Prostate gland (tissue), 2 donors: ENCODE measurements at regions not wholly inside any gene's neighbourhood (a gene's known extent, or its start where the extent isn't known, plus 50 kb on each side); places are given as distances from the start of the nearest gene placed in this dataset.

Experiments used
- POLR2AphosphoS5 ChIP-seq: sonication (generic); formaldehyde crosslinking; IDR thresholded peaks from one replicate; pipeline ENCODE4 v1.6.1; 2017; ENCODE audit warnings: antibody characterized with exemption
- TF ChIP-seq, protein P1 (sequence below), 4 experiments: fragments of 200-600 bp in 2 of 4; fragments of 450-650 bp in 2 of 4; sonication (generic) in 2 of 4; IDR thresholded peaks; 1 replicate in 3 of 4; 2 replicates in 1 of 4; pipeline ENCODE4 v1.5.1; 2016 to 2019; ENCODE audit warnings: antibody characterized with exemption in 4 of 4, mild to moderate bottlenecking in 2 of 4, moderate library complexity in 2 of 4

DNA sequence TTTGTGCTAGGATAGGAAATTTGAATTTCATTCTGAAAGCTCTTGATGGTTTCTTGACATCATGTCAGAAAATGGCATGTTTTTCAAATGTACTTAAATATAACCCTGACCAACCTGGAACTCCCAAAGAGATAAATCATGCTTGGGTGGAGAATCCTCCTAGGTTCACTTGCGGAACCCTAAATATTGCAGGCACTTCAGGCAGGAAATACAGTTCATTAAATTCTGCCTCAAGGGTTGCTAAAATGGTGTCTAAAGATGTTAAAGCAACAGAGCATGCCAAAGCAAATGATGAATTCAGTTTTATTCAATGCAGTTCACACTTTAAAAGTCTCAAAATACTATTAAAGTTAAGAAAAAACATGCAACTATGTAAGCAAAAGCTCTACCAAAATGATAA, 415.9 kb downstream of the SLITRK6 start:
- TF ChIP-seq, protein P1, sequence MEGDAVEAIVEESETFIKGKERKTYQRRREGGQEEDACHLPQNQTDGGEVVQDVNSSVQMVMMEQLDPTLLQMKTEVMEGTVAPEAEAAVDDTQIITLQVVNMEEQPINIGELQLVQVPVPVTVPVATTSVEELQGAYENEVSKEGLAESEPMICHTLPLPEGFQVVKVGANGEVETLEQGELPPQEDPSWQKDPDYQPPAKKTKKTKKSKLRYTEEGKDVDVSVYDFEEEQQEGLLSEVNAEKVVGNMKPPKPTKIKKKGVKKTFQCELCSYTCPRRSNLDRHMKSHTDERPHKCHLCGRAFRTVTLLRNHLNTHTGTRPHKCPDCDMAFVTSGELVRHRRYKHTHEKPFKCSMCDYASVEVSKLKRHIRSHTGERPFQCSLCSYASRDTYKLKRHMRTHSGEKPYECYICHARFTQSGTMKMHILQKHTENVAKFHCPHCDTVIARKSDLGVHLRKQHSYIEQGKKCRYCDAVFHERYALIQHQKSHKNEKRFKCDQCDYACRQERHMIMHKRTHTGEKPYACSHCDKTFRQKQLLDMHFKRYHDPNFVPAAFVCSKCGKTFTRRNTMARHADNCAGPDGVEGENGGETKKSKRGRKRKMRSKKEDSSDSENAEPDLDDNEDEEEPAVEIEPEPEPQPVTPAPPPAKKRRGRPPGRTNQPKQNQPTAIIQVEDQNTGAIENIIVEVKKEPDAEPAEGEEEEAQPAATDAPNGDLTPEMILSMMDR (IDR thresholded peaks at IDR 0.05): no peak
- TF ChIP-seq POLR2AphosphoS5: no peak
